HG02759 (cell line): ENCODE measurements at regions not wholly inside any gene's neighbourhood (a gene's known extent, or its start where the extent isn't known, plus 50 kb on each side); places are given as distances from the start of the nearest gene placed in this dataset.
"Not testable (repeated sequence)": the region's sequence is repeated elsewhere in the genome, so short reads cannot be mapped to it uniquely, and the experiment has no call there.

Experiments used
- ATAC-seq: cut with Tn5 transposase; IDR thresholded peaks from one replicate; pipeline ENCODE4 v1.9.1; 2021; ENCODE audit warnings: mild to moderate bottlenecking, moderate library complexity; ENCODE audit not compliant: unreplicated experiment

GRCh38 chr2:2777213-2777612 is 446.1 kb upstream of the MYT1L start:
- ATAC-seq: no peak

GRCh38 chr2:2775018-2775417 is 443.9 kb upstream of the MYT1L start:
- no peak for ATAC-seq

- ATAC-seq: no peak
These were observed 442.6 kb upstream of the MYT1L start for GRCh38 chr2:2773692-2774091.

GRCh38 chr2:2773080-2773479 is 442.0 kb upstream of the MYT1L start:
- not testable (repeated sequence) for ATAC-seq

- no peak for ATAC-seq
These were observed 440.8 kb upstream of the MYT1L start for GRCh38 chr2:2771721-2772411.

GRCh38 chr2:2769481-2770431 is 438.7 kb upstream of the MYT1L start:
- ATAC-seq: no peak

- no peak for ATAC-seq
These were observed 437.4 kb upstream of the MYT1L start for GRCh38 chr2:2768476-2768875.

- no peak for ATAC-seq
These were observed 436.8 kb upstream of the MYT1L start for GRCh38 chr2:2767837-2768236.

- ATAC-seq: no peak
These were observed 434.9 kb upstream of the MYT1L start for GRCh38 chr2:2765839-2766495.

GRCh38 chr2:2765176-2765800 is 434.2 kb upstream of the MYT1L start:
- no peak for ATAC-seq

GRCh38 chr2:2764739-2765138 is 433.7 kb upstream of the MYT1L start:
- ATAC-seq: no peak

- no peak for ATAC-seq
These were observed 432.9 kb upstream of the MYT1L start for GRCh38 chr2:2764001-2764355.

GRCh38 chr2:2763351-2764000 is 432.4 kb upstream of the MYT1L start:
- no peak for ATAC-seq

- no peak for ATAC-seq
These were observed 431.8 kb upstream of the MYT1L start for GRCh38 chr2:2762913-2763312.

GRCh38 chr2:2762166-2762908 is 431.3 kb upstream of the MYT1L start:
- ATAC-seq: no peak

- no peak for ATAC-seq
These were observed 427.8 kb upstream of the MYT1L start for GRCh38 chr2:2758793-2759367.

- peak; percentile 79 for ATAC-seq
These were observed 426.7 kb upstream of the MYT1L start for GRCh38 chr2:2757764-2758163.

- no peak for ATAC-seq
These were observed 425.8 kb upstream of the MYT1L start for GRCh38 chr2:2756886-2757285.

- ATAC-seq: no peak
These were observed 424.9 kb upstream of the MYT1L start for GRCh38 chr2:2755990-2756389.

- ATAC-seq: no peak
These were observed 423.9 kb upstream of the MYT1L start for GRCh38 chr2:2754940-2755339.
